Endothelial cell of umbilical vein (primary cell): ENCODE measurements at regions not wholly inside any gene's neighbourhood (a gene's known extent, or its start where the extent isn't known, plus 50 kb on each side); places are given as distances from the start of the nearest gene placed in this dataset.

Source experiments
- BruUV-seq: library from RNA; stranded (reverse); fragments of 400-500 nt; replicated peaks from 2 replicates; lab custom pipeline; 2021; lab: Mats Ljungman, UMichigan
- CTCF ChIA-PET: fragments of 300-600, 350-600 bp; sonication (Branson Sonifier 250); formaldehyde crosslinking; loops from one replicate; lab custom pipeline; 2021; ENCODE audit warnings: antibody characterized with exemption, inconsistent platforms; lab: Charles Lee
- POLR2A ChIA-PET: fragments of 300-600, 350-600 bp; sonication (Branson Sonifier 250); formaldehyde crosslinking; loops from one replicate; lab custom pipeline; 2021; ENCODE audit warnings: antibody characterized with exemption, inconsistent platforms; lab: Charles Lee
- DNase-seq: peaks from one replicate; pipeline ENCODE4 v3.0.0-alpha.2; 2011; ENCODE audit warnings: low read depth, low spot score
- FAIRE-seq: peaks from 2 replicates; lab custom pipeline; 2011; peaks lifted over from hg19 to GRCh38; lab: Jason Lieb, UNC
- H2AFZ ChIP-seq: 2 replicates; pipeline ENCODE4 v1.6.0; 2012; ENCODE audit warnings: low read depth, low read length, control low read depth, inconsistent platforms
- H3K27ac ChIP-seq: 2 replicates; pipeline ENCODE4 v1.5.1; 2011; ENCODE audit warnings: low read depth, mild to moderate bottlenecking, control low read depth, low read length, moderate library complexity; ENCODE audit not compliant: insufficient read depth
- H3K27me3 ChIP-seq, 2 experiments: 2 replicates each; pipeline versions ENCODE4 v1.6.0 to v1.6.1; 2011; ENCODE audit warnings: low read length in 2 of 2, mixed read lengths in 1 of 2; ENCODE audit not compliant: control insufficient read depth in 2 of 2, insufficient read depth in 2 of 2
- H3K36me3 ChIP-seq, 2 experiments: 2 replicates in 1 of 2; 3 replicates in 1 of 2; pipeline ENCODE4 v1.5.1; 2011; ENCODE audit warnings: low read length in 2 of 2, mild to moderate bottlenecking in 1 of 2, moderate library complexity in 1 of 2; ENCODE audit not compliant: control insufficient read depth in 2 of 2, insufficient read depth in 2 of 2; ENCODE audit errors: extremely low read depth in 1 of 2
- H3K4me1 ChIP-seq: 3 replicates; pipeline ENCODE4 v1.5.1; 2011; ENCODE audit warnings: mild to moderate bottlenecking, low read length; ENCODE audit not compliant: control insufficient read depth, insufficient read depth; ENCODE audit errors: extremely low read depth
- H3K4me2 ChIP-seq: 2 replicates; pipeline ENCODE4 v1.6.1; 2011; ENCODE audit warnings: low read length, control low read depth, mixed read lengths; ENCODE audit not compliant: insufficient read depth
- H3K4me3 ChIP-seq, 3 experiments: fragments of 200-600 bp in 1 of 3; sonication (generic), shearing (Covaris generic) in 1 of 3; replicated peaks in 1 of 3; 2 replicates each; pipeline ENCODE4 v1.5.1; 2011 to 2016; ENCODE audit warnings: control low read depth in 3 of 3, low read length in 3 of 3, mild to moderate bottlenecking in 2 of 3, inconsistent platforms in 1 of 3, low read depth in 1 of 3, moderate library complexity in 1 of 3; ENCODE audit not compliant: insufficient read depth in 1 of 3
- H3K79me2 ChIP-seq: 2 replicates; pipeline ENCODE4 v1.6.0; 2012; ENCODE audit warnings: low read length, inconsistent platforms; ENCODE audit not compliant: control insufficient read depth, insufficient read depth
- H3K9ac ChIP-seq: replicated peaks from 2 replicates; pipeline ENCODE3; 2011; ENCODE audit warnings: low read length, control low read depth; ENCODE audit not compliant: insufficient read depth; ENCODE audit errors: extremely low read depth
- H3K9me1 ChIP-seq: replicated peaks from 3 replicates; pipeline ENCODE4 v1.6.0; 2011; ENCODE audit warnings: mild to moderate bottlenecking, low read length; ENCODE audit not compliant: control insufficient read depth, insufficient read depth; ENCODE audit errors: extremely low read depth
- H3K9me3 ChIP-seq: replicated peaks from 2 replicates; pipeline ENCODE4 v1.5.1; 2012; ENCODE audit warnings: low read length, inconsistent platforms; ENCODE audit not compliant: control insufficient read depth, insufficient read depth
- H4K20me1 ChIP-seq: replicated peaks from 2 replicates; pipeline ENCODE3; 2011; ENCODE audit warnings: mild to moderate bottlenecking, low read length; ENCODE audit not compliant: control insufficient read depth, insufficient read depth; ENCODE audit errors: extremely low read depth
- CTCF ChIP-seq, 2 donors: IDR thresholded peaks; 1 replicate in 1 of 2; 2 replicates in 1 of 2; pipeline ENCODE4 v1.5.1; 2011; ENCODE audit warnings: low read length in 2 of 2, mild to moderate bottlenecking in 2 of 2, moderate library complexity in 2 of 2, control low read depth in 1 of 2, inconsistent platforms in 1 of 2, low read depth in 1 of 2; ENCODE audit not compliant: insufficient read depth in 1 of 2; ENCODE audit errors: extremely low read depth in 1 of 2
- EZH2 ChIP-seq: IDR thresholded peaks from 2 replicates; pipeline ENCODE4 v1.6.1; 2012; ENCODE audit warnings: borderline replicate concordance, low read depth, mild to moderate bottlenecking, moderate library complexity, low read length, inconsistent platforms; ENCODE audit not compliant: severe bottlenecking
- FOS ChIP-seq: IDR thresholded peaks from 2 replicates; pipeline ENCODE4 v1.6.1; 2011; ENCODE audit warnings: mild to moderate bottlenecking, low read length, moderate library complexity, borderline replicate concordance; ENCODE audit not compliant: insufficient read depth
- GATA2 ChIP-seq: IDR thresholded peaks from 2 replicates; pipeline ENCODE4 v1.7.0; 2011; ENCODE audit warnings: low read depth, mild to moderate bottlenecking, moderate library complexity, mixed read lengths, low read length; ENCODE audit not compliant: insufficient read length, insufficient read depth
- JUN ChIP-seq: IDR thresholded peaks from 2 replicates; pipeline ENCODE4 v1.6.1; 2011; ENCODE audit warnings: borderline replicate concordance, low read depth; ENCODE audit not compliant: insufficient read length, insufficient read depth
- MYC ChIP-seq: IDR thresholded peaks from one replicate; pipeline ENCODE4 v1.6.1; 2011; ENCODE audit warnings: mild to moderate bottlenecking, low read depth, low read length
- POLR2A ChIP-seq: IDR thresholded peaks from 2 replicates; pipeline ENCODE4 v1.6.1; 2012; ENCODE audit warnings: low read depth, mild to moderate bottlenecking, control low read depth, low read length
- POLR2AphosphoS5 ChIP-seq: IDR thresholded peaks from 2 replicates; pipeline ENCODE4 v1.6.1; 2012; ENCODE audit warnings: low read depth, mild to moderate bottlenecking, control low read depth, low read length, moderate library complexity; ENCODE audit not compliant: insufficient read depth
- dilution Hi-C: fragments of 300-500 bp; cut with MboI; formaldehyde crosslinking; loops from one replicate; pipeline ENCODE4 v1.15.0; 2019; ENCODE audit warnings: low sequenced_read_pairs; ENCODE audit not compliant: extremely low pct_ligation_motif_present
- intact Hi-C: fragments of 100-400 bp; cut with micrococcal nuclease; formaldehyde crosslinking; loops from one replicate; pipeline ENCODE4 v1.10.0; 2022
- TF ChIP-seq, protein P1 (sequence below): IDR thresholded peaks from 2 replicates; pipeline ENCODE4 v1.6.1; 2011; ENCODE audit not compliant: insufficient read depth, insufficient read length

DNA sequence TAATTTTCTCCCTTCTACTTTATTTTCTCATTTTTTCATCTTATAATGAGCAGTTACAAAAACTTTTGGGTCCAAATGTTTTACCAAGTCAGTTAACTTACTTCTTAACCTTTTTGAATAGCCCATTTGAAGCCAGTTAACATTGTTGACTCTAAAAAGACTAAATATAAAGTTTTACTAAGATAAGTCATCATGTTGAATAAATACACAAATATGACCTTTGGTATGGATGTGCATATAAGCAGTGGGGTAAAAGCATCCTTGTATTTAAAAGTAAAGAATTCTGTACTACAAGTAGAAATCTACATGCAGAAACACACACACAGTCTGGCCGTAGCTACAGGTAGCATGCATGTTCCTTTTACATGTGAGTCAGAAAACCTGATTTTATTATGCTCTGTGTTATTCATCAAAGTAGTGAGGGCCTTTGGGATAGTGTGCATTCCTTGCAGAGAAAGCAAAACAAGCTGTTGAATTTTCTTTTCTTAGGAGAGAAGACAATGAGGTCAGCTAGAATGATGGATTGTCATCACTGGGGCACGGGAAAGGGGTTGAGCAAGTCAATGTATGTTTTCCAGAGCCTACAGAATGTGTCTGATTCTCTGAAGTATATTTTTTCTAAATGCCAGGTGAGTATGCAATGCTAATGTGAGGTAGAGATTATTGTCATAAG is 533.2 kb upstream of the AGA start:
- H4K20me1 ChIP-seq, result no peaks in the 10 kb centered on the region
- H3K4me3 ChIP-seq, result no peak overlapping the region
- H3K9ac ChIP-seq, result no peak overlapping the region
- no TSS peak for BruUV-seq
- no peaks in the 10 kb centered on the region for H3K36me3 ChIP-seq
- intact Hi-C loops, result no loop called here
- H3K9me1 ChIP-seq, result no peaks in the 10 kb centered on the region
- no peaks in the 10 kb centered on the region for H3K79me2 ChIP-seq
- no peak overlapping the region for H2AFZ ChIP-seq
- H3K27me3 ChIP-seq, result no peaks in the 10 kb centered on the region
- no peaks in the 10 kb centered on the region for H3K4me1 ChIP-seq
- POLR2A ChIA-PET, result no interaction called here
- no peak overlapping the region for H3K4me2 ChIP-seq
- no peak for TF ChIP-seq FOS
- no peak for TF ChIP-seq EZH2
- no peak for TF ChIP-seq POLR2A
- no peak for TF ChIP-seq CTCF (IDR thresholded peaks at IDR 0.05; ENCODE audit: extremely low read depth in 1 of 2, insufficient read depth in 1 of 2, low read depth in 1 of 2, low read length in 2 of 2)
- no peak for TF ChIP-seq GATA2
- TF ChIP-seq, protein P1, sequence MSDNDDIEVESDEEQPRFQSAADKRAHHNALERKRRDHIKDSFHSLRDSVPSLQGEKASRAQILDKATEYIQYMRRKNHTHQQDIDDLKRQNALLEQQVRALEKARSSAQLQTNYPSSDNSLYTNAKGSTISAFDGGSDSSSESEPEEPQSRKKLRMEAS, result no peak
- no peak for TF ChIP-seq MYC
- no peak for TF ChIP-seq POLR2AphosphoS5
- TF ChIP-seq JUN, result no peak
- peaks cover 3% of the 10 kb centered on the region for H3K9me3 ChIP-seq
- CTCF ChIA-PET, result no interaction called here
- H3K27ac ChIP-seq, result no peak overlapping the region
- no peak for FAIRE-seq
- dilution Hi-C loops, result no loop called here
- no peak for DNase-seq
